ENCODE measurements at regions not wholly inside any gene's neighbourhood (a gene's known extent, or its start where the extent isn't known, plus 50 kb on each side); places are given as distances from the start of the nearest gene placed in this dataset.
"Not testable (repeated sequence)": the region's sequence is repeated elsewhere in the genome, so short reads cannot be mapped to it uniquely, and the experiment has no call there.

- no peak for DNase-seq
Observed at GRCh38 chr20:53657279-53657678, 63.6 kb upstream of the ZNF217 start.

- DNase-seq = peak; percentile 77
Observed at GRCh38 chr20:53656293-53657202, 62.9 kb upstream of the ZNF217 start.

- peak; percentile 71 for DNase-seq
Observed at GRCh38 chr20:53655625-53656292, 62.1 kb upstream of the ZNF217 start.

GRCh38 chr20:53654932-53655624, 61.4 kb upstream of the ZNF217 start:
- no peak for DNase-seq

GRCh38 chr20:53654521-53654920, 60.9 kb upstream of the ZNF217 start:
- not testable (repeated sequence) for DNase-seq

- no peak for DNase-seq
Observed at GRCh38 chr20:53652859-53653517, 59.3 kb upstream of the ZNF217 start.

- DNase-seq = no peak
Observed at GRCh38 chr20:53652090-53652858, 58.6 kb upstream of the ZNF217 start.

GRCh38 chr20:53649493-53649892, 55.9 kb upstream of the ZNF217 start:
- not testable (repeated sequence) for DNase-seq

- no peak for DNase-seq
Observed at GRCh38 chr20:53647286-53647821, 53.7 kb upstream of the ZNF217 start.

GRCh38 chr20:53646550-53646949, 52.9 kb upstream of the ZNF217 start:
- DNase-seq = no peak

GRCh38 chr20:53645582-53645897, 51.9 kb upstream of the ZNF217 start:
- no peak for DNase-seq

- DNase-seq = not testable (repeated sequence)
Observed at GRCh38 chr20:53644108-53644507, 50.5 kb upstream of the ZNF217 start.
